Activated CD8-positive, alpha-beta memory T cell treated with anti-CD3 and anti-CD28 coated beads, Interleukin-2, amount 10 ng/mL, durations not matched to agents 7 days and 5 days (primary cell): ENCODE measurements at regions not wholly inside any gene's neighbourhood (a gene's known extent, or its start where the extent isn't known, plus 50 kb on each side); places are given as distances from the start of the nearest gene placed in this dataset.
"Not testable (repeated sequence)": the region's sequence is repeated elsewhere in the genome, so short reads cannot be mapped to it uniquely, and the experiment has no call there.

Experiments
- ATAC-seq: fragments of 150-1000 bp; cut with Tn5 transposase; one replicate; pipeline ENCODE4 v1.10.0; 2021; ENCODE audit warnings: moderate library complexity
- CTCF ChIA-PET: fragments of 350-600 bp; sonication (Branson Sonifier 250); formaldehyde crosslinking; loops from one replicate; lab custom pipeline; 2021; ENCODE audit warnings: antibody characterized with exemption; lab: Charles Lee
- DNase-seq: peaks from one replicate; pipeline ENCODE4 v3.0.0-alpha.2; 2020
- H3K27ac Mint-ChIP-seq: one replicate; pipeline ENCODE4 v1.8.0; 2021; ENCODE audit warnings: mild to moderate bottlenecking, mixed read lengths
- H3K27me3 Mint-ChIP-seq: one replicate; pipeline ENCODE4 v1.8.0; 2021; ENCODE audit warnings: mixed read lengths
- H3K36me3 Mint-ChIP-seq: one replicate; pipeline ENCODE4 v1.8.0; 2021; ENCODE audit warnings: mild to moderate bottlenecking, mixed read lengths
- H3K4me1 Mint-ChIP-seq: one replicate; pipeline ENCODE4 v1.8.0; 2021; ENCODE audit warnings: mixed read lengths
- H3K4me3 Mint-ChIP-seq: one replicate; pipeline ENCODE4 v1.8.0; 2021; ENCODE audit warnings: mild to moderate bottlenecking, moderate library complexity, mixed read lengths
- H3K9me3 Mint-ChIP-seq: one replicate; pipeline ENCODE4 v1.8.0; 2022; ENCODE audit warnings: low read depth, mixed read lengths

DNA sequence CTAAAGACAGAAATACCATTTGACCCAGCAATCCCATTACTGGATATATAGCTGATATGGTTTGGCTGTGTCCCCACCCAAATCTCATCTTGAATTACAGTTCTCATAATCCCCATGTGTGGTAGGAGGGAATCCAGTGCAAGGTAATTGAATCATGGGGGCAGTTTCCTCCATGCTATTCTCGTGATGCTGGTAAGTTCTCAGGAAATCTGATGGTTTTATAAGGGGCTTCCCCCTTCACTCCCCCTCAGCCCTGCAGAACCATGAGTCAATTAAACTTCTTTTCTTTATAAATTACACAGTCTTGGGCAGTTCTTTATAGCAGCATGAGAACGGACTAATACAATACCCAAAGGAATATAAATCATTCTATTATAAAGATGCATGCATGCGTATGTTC lies 184.6 kb upstream of the NR3C1 start:
- CTCF ChIA-PET, H3K4me3 Mint-ChIP-seq, H3K27ac Mint-ChIP-seq, DNase-seq, ATAC-seq, H3K9me3 Mint-ChIP-seq, H3K27me3 Mint-ChIP-seq: not testable (repeated sequence)
- peaks cover 65% of the 10 kb centered on the region for H3K4me1 Mint-ChIP-seq
- H3K36me3 Mint-ChIP-seq: peaks cover 14% of the 10 kb centered on the region

DNA sequence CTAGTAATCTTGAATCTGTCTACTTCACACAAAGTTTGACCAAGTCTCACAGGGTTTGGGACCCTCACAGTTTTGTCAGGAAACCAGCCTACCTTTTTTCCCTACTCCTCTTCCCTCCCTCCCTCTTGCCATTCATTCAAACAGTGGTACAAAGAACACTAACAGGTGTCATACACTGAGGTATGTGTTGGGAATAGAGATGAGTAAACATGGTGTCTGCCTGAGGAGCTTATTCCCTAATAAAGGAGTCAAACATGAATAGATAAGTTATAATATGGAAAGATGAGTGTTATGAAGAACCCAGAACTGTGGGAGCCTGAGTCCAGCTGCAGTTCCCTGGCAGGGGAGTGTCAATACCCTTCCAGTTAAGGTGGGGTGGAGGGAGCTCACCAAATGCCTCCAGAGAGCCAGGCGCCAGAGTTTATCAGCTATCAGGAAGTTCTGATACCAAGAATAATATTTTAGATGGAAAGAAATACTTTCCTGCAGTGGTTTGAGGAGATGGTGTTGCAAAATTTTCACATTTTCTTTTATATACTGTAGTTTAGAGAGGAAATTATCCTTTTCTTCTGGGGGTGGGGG lies 183.4 kb upstream of the NR3C1 start:
- H3K4me1 Mint-ChIP-seq: peaks cover 65% of the 10 kb centered on the region
- no peaks in the 10 kb centered on the region for H3K27me3 Mint-ChIP-seq
- peak overlapping the region; percentile 81 for H3K27ac Mint-ChIP-seq
- peaks cover 14% of the 10 kb centered on the region for H3K36me3 Mint-ChIP-seq
- H3K9me3 Mint-ChIP-seq: no peaks in the 10 kb centered on the region
- DNase-seq (no peak), ATAC-seq (no peak)
- no peak overlapping the region for H3K4me3 Mint-ChIP-seq
- CTCF ChIA-PET: interaction anchor here (1.3 kb wide), 1 partner anchor 11 kb away, joined by 4 read pairs; no protein-coding TSS in a partner anchor

DNA sequence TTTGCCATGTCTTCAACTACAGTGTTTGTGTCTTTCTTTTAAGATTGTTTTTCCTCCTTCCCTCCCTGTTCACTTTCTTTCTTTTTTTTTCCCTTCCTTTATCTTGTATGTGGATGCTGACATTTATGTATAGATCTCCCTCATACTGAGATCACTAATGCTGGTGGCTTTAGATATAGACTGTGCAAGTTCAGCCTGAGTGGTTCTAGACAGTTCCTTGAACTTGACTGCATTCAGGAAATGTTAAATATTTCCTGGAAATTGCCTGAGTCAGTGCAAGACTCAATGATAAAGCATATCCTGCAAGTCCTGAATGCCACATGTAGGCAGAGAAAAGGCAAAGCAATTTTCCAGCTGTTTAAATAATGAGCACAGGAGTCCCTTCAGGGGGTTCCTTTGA lies 182.5 kb upstream of the NR3C1 start:
- Mint-ChIP-seq H3K4me1 (peaks cover 65% of the 10 kb centered on the region), H3K4me3 (peak overlapping the region; percentile 14), H3K9me3 (no peaks in the 10 kb centered on the region), H3K27ac (peak overlapping the region; percentile 81), H3K27me3 (no peaks in the 10 kb centered on the region), H3K36me3 (peaks cover 14% of the 10 kb centered on the region)
- peak; percentile 74 for ATAC-seq
- CTCF ChIA-PET: interaction anchor here (1.3 kb wide), 1 partner anchor 12 kb away, joined by 4 read pairs; no protein-coding TSS in a partner anchor
- DNase-seq: no peak

DNA sequence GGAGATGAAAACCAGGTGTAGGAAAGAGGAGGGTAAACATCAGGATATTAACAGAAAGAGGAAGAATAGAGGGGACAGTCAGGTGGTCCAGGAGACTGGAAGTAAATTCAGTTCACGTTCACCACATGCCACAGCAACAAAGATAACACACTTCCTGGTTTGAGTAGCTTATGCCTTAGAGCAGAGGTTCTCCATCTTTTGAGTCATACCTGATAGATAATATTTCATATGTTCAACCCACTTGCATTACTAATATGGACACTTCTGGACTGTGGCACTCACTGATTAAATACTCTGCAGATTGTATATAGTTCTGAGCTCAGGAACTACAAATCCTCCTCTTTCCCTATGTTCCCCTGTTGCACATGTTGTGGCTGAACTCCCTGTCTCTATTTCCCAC lies 179.9 kb upstream of the NR3C1 start:
- CTCF ChIA-PET: interaction anchor here (0.8 to 0.9 kb wide), 2 partner anchors 169 to 179 kb away, joined by 3 read pairs; no protein-coding TSS in a partner anchor
- peaks cover 3% of the 10 kb centered on the region for H3K9me3 Mint-ChIP-seq
- H3K36me3 Mint-ChIP-seq: peaks cover 14% of the 10 kb centered on the region
- no peak overlapping the region for H3K4me3 Mint-ChIP-seq
- DNase-seq (no peak), ATAC-seq (peak; percentile 48)
- H3K27me3 Mint-ChIP-seq: no peaks in the 10 kb centered on the region
- no peak overlapping the region for H3K27ac Mint-ChIP-seq
- peaks cover 55% of the 10 kb centered on the region for H3K4me1 Mint-ChIP-seq

DNA sequence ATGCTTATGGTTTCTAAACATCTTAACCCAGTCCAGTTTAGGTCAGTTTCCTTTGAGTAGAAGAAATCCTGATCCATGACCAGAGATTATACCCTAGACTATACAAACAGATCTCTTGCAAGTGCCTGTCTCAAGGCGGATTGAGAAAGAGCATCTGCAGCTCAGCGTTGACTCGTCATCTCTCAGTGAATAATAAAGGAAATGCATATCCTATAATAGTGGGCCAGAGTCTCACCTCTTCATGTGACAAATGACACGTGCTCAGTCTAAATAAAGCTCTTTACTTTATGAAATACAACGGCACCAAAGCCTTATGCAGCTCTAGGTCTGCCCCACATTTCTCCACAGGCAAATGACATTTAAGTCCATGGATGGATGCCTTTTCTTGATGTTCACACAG lies 179.4 kb upstream of the NR3C1 start:
- H3K9me3 Mint-ChIP-seq: peaks cover 4% of the 10 kb centered on the region
- CTCF ChIA-PET: interaction anchor here (0.9 kb wide), 1 partner anchor 168 kb away, joined by 3 read pairs; no protein-coding TSS in a partner anchor
- no peak overlapping the region for H3K27ac Mint-ChIP-seq
- DNase-seq: no peak
- no peak for ATAC-seq
- peaks cover 49% of the 10 kb centered on the region for H3K4me1 Mint-ChIP-seq
- H3K36me3 Mint-ChIP-seq: peaks cover 14% of the 10 kb centered on the region
- H3K4me3 Mint-ChIP-seq: no peak overlapping the region
- no peaks in the 10 kb centered on the region for H3K27me3 Mint-ChIP-seq

DNA sequence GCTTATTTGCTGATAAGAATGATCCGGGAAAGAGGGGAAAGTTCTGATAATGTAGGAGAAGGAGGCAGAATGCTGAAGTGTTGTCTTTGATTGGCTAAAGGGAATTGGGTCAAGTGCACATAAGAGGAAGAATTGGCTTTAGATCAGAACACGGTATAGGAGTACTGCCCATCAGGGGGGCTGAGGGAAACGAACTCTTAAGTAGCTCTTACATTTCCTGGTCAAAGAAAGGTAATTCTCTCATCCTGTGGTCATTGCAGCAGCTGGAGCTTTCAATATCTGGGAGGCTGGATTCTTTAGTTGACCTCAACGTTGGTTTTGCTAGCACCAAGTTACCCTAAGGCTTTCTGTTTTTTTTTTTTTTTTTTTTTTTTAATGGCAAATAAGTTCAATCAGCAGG lies 178.7 kb upstream of the NR3C1 start:
- CTCF ChIA-PET: interaction anchor here (0.7 kb wide), 1 partner anchor 184 kb away, joined by 3 read pairs; no protein-coding TSS in a partner anchor
- ATAC-seq: no peak
- peaks cover 10% of the 10 kb centered on the region for H3K36me3 Mint-ChIP-seq
- H3K9me3 Mint-ChIP-seq: peaks cover 4% of the 10 kb centered on the region
- H3K27me3 Mint-ChIP-seq: no peaks in the 10 kb centered on the region
- no peak overlapping the region for H3K4me3 Mint-ChIP-seq
- no peak for DNase-seq
- H3K4me1 Mint-ChIP-seq: peaks cover 45% of the 10 kb centered on the region
- H3K27ac Mint-ChIP-seq: no peak overlapping the region

DNA sequence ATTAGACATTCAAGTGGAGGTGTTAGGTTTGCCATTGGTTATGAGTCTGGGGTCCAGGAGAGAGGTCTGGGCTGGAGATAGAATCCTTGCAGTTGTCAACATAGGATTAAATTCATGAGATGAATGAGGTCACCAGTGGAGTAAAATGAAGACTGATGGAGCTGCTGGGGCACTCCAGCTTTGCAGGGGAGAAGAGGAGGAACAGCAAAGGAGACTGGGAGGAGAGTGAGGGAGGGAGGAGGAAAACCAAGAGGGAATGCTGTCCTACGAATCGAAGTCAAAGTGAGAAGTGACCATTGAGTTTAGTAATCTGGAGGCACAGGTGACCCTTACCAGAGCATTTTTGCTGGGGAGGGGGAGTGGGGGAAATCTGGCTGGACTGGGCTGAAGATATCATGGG lies 178.2 kb upstream of the NR3C1 start:
- DNase-seq (no peak), ATAC-seq (no peak)
- Mint-ChIP-seq H3K9me3 (peaks cover 4% of the 10 kb centered on the region), H3K27me3 (no peaks in the 10 kb centered on the region), H3K4me1 (peaks cover 43% of the 10 kb centered on the region), H3K27ac (no peak overlapping the region), H3K4me3 (no peak overlapping the region), H3K36me3 (peaks cover 10% of the 10 kb centered on the region)
- CTCF ChIA-PET: interaction anchor here (0.7 kb wide), 1 partner anchor 183 kb away, joined by 3 read pairs; no protein-coding TSS in a partner anchor

DNA sequence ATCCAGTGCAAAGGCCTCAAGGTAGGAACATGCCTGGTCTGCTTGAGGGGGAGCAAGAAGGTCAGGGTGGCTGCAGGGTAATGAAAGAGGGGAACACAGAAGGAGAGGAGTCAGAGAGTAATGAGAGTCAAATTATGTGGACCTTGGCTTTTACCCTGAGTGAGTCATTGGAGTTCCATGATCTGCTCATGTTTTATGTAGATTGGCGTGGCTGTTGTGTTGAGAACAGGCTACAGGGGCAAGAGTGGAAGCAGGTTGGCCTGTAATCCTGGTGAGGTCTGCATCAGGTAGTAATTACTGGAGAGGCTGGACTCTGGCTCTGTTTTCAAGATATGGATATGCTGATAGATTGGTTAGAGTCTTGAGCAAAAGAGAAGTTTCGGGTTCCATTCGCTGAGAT lies 177.7 kb upstream of the NR3C1 start:
- Mint-ChIP-seq H3K9me3 (peaks cover 4% of the 10 kb centered on the region), H3K27ac (no peak overlapping the region), H3K36me3 (peaks cover 9% of the 10 kb centered on the region), H3K27me3 (no peaks in the 10 kb centered on the region), H3K4me1 (peaks cover 38% of the 10 kb centered on the region), H3K4me3 (no peak overlapping the region)
- no peak for ATAC-seq
- CTCF ChIA-PET: no interaction called here
- no peak for DNase-seq

DNA sequence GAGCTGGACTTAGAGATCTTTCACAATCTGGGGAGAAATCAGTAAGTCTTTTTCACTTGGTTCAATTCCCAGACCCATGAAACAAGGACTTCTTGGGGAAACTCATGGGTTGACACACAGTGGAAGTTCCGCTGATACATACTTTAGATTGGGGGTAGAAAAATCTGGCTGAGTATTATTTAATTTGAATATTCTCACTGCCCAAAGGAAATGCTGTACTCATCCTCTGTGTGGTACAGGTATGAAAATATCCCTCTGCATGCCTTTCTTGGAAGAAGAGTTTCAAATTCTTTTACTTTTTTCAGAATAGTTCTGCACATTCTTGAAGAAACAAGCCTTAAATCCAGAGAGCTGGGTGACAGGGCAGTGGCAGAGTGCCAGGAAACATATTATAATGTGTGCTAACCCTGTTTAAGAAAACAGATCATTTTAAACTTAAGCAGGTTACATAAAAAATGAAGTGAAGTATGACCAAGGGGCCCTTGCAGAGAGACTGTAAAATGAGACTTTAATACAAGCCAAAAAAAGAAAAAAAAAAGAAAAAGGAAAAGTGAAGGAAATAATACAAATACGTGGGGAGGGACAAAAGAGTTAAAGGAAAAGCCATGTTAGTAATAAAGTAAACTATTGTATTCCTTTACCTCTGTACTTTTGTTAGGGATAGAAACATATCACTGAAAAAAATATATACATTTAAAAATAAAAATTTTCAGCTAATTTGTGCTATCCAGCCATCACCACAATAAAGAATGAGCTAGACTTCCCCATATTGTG lies 173.4 kb upstream of the NR3C1 start:
- CTCF ChIA-PET: interaction anchor here (1.2 kb wide), 1 partner anchor 18 kb away, joined by 3 read pairs; no protein-coding TSS in a partner anchor

DNA sequence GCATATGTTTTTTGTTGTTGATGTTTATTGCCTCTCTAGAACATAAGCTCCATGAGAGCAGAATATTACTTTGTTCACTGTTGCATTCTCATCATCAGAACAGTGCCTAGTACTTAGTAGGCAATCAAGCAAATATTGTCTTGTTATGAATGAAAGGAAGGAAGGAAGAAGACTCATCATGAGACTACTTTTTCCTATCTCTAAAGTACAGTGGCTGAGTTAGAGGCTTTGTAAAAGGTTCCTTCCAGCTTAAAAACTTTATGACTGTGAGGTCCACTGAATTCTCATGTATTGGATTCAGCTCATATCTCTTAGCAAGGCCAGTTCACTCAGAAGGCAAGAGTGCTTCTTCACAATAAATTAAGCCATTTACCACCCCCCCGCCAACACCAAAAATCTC lies 171.8 kb upstream of the NR3C1 start:
- peaks cover 2% of the 10 kb centered on the region for H3K36me3 Mint-ChIP-seq
- peaks cover 8% of the 10 kb centered on the region for H3K4me1 Mint-ChIP-seq
- CTCF ChIA-PET: interaction anchor here (1.2 to 1.7 kb wide), 2 partner anchors 13 to 16 kb away, joined by 3 to 6 read pairs; no protein-coding TSS in a partner anchor
- H3K27me3 Mint-ChIP-seq: no peaks in the 10 kb centered on the region
- H3K27ac Mint-ChIP-seq: no peak overlapping the region
- peaks cover 4% of the 10 kb centered on the region for H3K9me3 Mint-ChIP-seq
- no peak for DNase-seq
- ATAC-seq: no peak
- no peak overlapping the region for H3K4me3 Mint-ChIP-seq

More for the DNA sequence above, 173.4 kb upstream of the NR3C1 start:
- DNase-seq: no peak
- peaks cover 4% of the 10 kb centered on the region for H3K9me3 Mint-ChIP-seq
- H3K27me3 Mint-ChIP-seq: no peaks in the 10 kb centered on the region
- H3K4me1 Mint-ChIP-seq: peaks cover 9% of the 10 kb centered on the region
- peaks cover 2% of the 10 kb centered on the region for H3K36me3 Mint-ChIP-seq
- H3K27ac Mint-ChIP-seq: no peak overlapping the region
- no peak overlapping the region for H3K4me3 Mint-ChIP-seq
- no peak for ATAC-seq

DNA sequence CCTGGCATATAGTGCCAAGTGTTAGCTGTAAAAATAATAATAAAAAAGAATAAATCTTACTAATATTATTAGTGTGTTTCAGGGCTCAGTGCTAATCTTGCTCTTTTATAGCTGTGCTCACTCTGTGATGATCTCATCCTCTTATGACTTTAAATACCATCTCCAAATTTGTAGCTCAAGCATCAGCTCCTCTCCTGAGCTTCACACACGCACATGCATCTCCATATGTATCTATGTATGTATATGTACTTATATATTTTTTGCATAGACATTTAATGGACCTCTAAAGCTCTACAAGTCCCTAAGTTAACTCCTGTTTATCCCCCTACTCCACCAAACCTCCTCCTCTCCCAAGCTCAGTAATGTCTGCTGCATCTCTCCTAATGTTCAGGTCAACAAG lies 170.8 kb upstream of the NR3C1 start:
- Mint-ChIP-seq H3K36me3 (peaks cover 2% of the 10 kb centered on the region), H3K4me1 (peaks cover 14% of the 10 kb centered on the region), H3K27ac (no peak overlapping the region), H3K27me3 (no peaks in the 10 kb centered on the region), H3K4me3 (no peak overlapping the region), H3K9me3 (peaks cover 3% of the 10 kb centered on the region)
- CTCF ChIA-PET: interaction anchor here (0.9 to 1.7 kb wide), 2 partner anchors 12 to 20 kb away, joined by 3 to 6 read pairs; no protein-coding TSS in a partner anchor
- ATAC-seq: no peak
- no peak for DNase-seq

DNA sequence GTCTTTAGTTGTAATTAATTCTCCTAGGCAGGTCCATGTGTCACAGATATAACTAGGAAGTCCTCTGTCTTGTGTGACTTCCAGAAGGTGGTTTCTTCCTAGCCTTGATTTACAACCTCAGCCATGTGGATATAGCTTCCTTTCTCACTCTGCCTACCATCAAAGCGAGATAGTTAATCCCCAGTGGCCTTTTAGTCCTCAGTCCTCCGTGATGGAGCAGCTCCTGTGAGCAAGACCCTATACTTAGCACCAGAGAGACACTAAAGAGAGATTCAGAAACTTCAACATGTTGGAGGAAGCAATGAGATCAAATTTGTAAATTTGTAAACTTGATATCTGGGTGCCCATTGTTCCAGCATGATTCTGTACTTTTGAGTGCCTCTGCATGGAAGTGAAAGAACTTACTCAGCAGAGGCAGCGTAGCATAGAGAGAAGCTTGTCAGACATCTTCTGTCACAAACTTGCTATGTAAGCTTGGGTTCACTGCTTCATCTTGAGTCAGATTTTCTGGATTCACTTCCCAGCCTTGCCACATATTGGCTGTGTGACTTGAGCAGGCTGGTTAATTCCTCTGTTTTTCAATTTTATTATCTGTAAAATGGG lies 170.2 kb upstream of the NR3C1 start:
- H3K27ac Mint-ChIP-seq: no peak overlapping the region
- ATAC-seq: no peak

DNA sequence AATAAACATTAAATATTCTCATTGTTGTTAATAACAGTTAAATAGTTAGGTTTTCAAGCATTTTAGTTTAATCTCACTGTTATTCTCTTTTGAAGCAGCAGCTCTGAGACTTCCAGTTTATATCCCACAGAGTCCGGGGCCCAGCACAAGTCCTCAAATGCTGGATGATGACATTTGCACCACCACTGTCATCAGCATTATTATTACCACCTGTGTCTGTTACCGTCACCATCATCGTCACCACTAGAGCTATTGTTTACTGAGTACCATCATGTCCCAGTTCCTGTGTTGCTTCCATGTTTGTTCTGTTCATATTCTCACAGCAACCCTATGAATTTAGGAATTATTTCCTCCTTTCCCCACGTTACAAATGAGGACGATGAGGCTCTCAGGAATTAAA lies 169.2 kb upstream of the NR3C1 start:
- Mint-ChIP-seq H3K4me1 (peaks cover 14% of the 10 kb centered on the region), H3K4me3 (no peak overlapping the region), H3K9me3 (no peaks in the 10 kb centered on the region), H3K27ac (no peak overlapping the region), H3K36me3 (peaks cover 2% of the 10 kb centered on the region), H3K27me3 (no peaks in the 10 kb centered on the region)
- CTCF ChIA-PET: interaction anchor here (1.2 kb wide), 1 partner anchor 17 kb away, joined by 3 read pairs; no protein-coding TSS in a partner anchor
- DNase-seq (no peak), ATAC-seq (no peak)

More for the DNA sequence above, 170.2 kb upstream of the NR3C1 start:
- Mint-ChIP-seq H3K27me3 (no peaks in the 10 kb centered on the region), H3K4me1 (peaks cover 14% of the 10 kb centered on the region), H3K36me3 (peaks cover 2% of the 10 kb centered on the region), H3K4me3 (no peak overlapping the region), H3K9me3 (peaks cover 3% of the 10 kb centered on the region)
- CTCF ChIA-PET: interaction anchor here (0.9 to 1.7 kb wide), 3 partner anchors 11 to 19 kb away, joined by 3 to 6 read pairs (median 3); no protein-coding TSS in a partner anchor
- DNase-seq: no peak
